Fibroblast of the conjunctiva (primary cell): ENCODE measurements at regions not wholly inside any gene's neighbourhood (a gene's known extent, or its start where the extent isn't known, plus 50 kb on each side); places are given as distances from the start of the nearest gene placed in this dataset.
"Not testable (repeated sequence)": the region's sequence is repeated elsewhere in the genome, so short reads cannot be mapped to it uniquely, and the experiment has no call there.

Experiments used
- DNase-seq: peaks from one replicate; pipeline ENCODE4 v3.0.0-alpha.2; 2010; ENCODE audit warnings: low read depth

- no peak for DNase-seq
Measured at GRCh38 chr9:10835791-10836463, 223.1 kb upstream of the PTPRD start.

- no peak for DNase-seq
Measured at GRCh38 chr9:10843151-10843550, 230.3 kb upstream of the PTPRD start.

GRCh38 chr9:10855847-10856246 lies 243.0 kb upstream of the PTPRD start:
- no peak for DNase-seq

- DNase-seq, result no peak
Measured at GRCh38 chr9:10858817-10859216, 246.0 kb upstream of the PTPRD start.

GRCh38 chr9:10863476-10863875 lies 250.7 kb upstream of the PTPRD start:
- no peak for DNase-seq

GRCh38 chr9:10867194-10867593 lies 254.4 kb upstream of the PTPRD start:
- DNase-seq, result no peak

GRCh38 chr9:10869687-10870086 lies 256.9 kb upstream of the PTPRD start:
- no peak for DNase-seq

- DNase-seq, result no peak
Measured at GRCh38 chr9:10873999-10874398, 261.2 kb upstream of the PTPRD start.

- DNase-seq, result no peak
Measured at GRCh38 chr9:10875752-10876151, 262.9 kb upstream of the PTPRD start.

- no peak for DNase-seq
Measured at GRCh38 chr9:10876333-10876732, 263.5 kb upstream of the PTPRD start.

GRCh38 chr9:10890266-10890665 lies 277.5 kb upstream of the PTPRD start:
- DNase-seq, result not testable (repeated sequence)

GRCh38 chr9:10899509-10899908 lies 286.7 kb upstream of the PTPRD start:
- DNase-seq, result no peak

- no peak for DNase-seq
Measured at GRCh38 chr9:10903969-10904368, 291.2 kb upstream of the PTPRD start.

GRCh38 chr9:10910779-10911178 lies 298.0 kb upstream of the PTPRD start:
- no peak for DNase-seq

GRCh38 chr9:10911373-10911772 lies 298.6 kb upstream of the PTPRD start:
- no peak for DNase-seq

- no peak for DNase-seq
Measured at GRCh38 chr9:10917001-10917400, 304.2 kb upstream of the PTPRD start.

GRCh38 chr9:10921671-10922070 lies 308.9 kb upstream of the PTPRD start:
- DNase-seq, result no peak

- no peak for DNase-seq
Measured at GRCh38 chr9:10925896-10926295, 313.1 kb upstream of the PTPRD start.

GRCh38 chr9:10928372-10928771 lies 315.6 kb upstream of the PTPRD start:
- DNase-seq, result no peak

GRCh38 chr9:10930081-10930480 lies 317.3 kb upstream of the PTPRD start:
- DNase-seq, result no peak

- no peak for DNase-seq
Measured at GRCh38 chr9:10946676-10947410, 334.0 kb upstream of the PTPRD start.

- no peak for DNase-seq
Measured at GRCh38 chr9:10957878-10958277, 345.1 kb upstream of the PTPRD start.

- DNase-seq, result no peak
Measured at GRCh38 chr9:10961883-10962282, 349.1 kb upstream of the PTPRD start.

- no peak for DNase-seq
Measured at GRCh38 chr9:10983251-10983650, 370.4 kb upstream of the PTPRD start.
